GM21360 (cell line): ENCODE measurements at regions not wholly inside any gene's neighbourhood (a gene's known extent, or its start where the extent isn't known, plus 50 kb on each side); places are given as distances from the start of the nearest gene placed in this dataset.

ENCODE experiments used
- ATAC-seq: cut with Tn5 transposase; IDR thresholded peaks from one replicate; pipeline ENCODE4 v1.9.1; 2021; ENCODE audit warnings: mild to moderate bottlenecking, moderate library complexity; ENCODE audit not compliant: unreplicated experiment

DNA sequence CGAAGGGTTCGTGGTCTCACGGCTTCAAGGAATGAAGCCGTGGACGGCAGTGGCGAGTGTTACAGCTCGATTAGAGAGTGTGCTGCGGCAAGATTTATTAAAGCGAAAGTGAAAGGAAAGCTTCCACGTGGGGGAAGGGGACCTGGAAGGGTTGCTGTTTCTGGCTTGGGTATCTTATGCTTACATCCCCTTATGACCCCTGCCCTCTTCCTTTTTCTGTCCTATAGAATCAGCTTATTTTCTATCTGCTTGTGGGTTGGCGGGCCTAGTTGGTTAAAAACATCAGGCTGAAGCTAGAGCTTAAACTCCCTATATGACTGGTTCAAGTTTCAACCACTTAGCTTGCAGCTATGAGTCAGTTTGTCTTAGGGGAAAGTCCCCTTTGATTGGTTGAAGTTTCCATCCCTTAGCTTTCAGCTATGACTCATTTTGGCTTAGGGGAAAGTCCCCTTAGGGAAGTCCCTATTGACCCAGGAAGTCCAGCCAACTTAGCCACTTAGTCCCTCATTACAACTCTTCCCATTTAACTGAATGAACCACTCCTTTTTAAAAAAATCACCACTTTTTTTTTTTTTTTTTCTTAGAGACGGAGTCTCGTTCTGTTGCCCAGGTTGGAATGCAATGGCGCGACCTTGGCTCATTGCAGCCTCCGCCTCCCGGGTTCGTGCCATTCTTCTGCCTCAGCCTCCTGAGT, 1494.7 kb upstream of the TMEM132C start:
- ATAC-seq = peak; percentile 83

DNA sequence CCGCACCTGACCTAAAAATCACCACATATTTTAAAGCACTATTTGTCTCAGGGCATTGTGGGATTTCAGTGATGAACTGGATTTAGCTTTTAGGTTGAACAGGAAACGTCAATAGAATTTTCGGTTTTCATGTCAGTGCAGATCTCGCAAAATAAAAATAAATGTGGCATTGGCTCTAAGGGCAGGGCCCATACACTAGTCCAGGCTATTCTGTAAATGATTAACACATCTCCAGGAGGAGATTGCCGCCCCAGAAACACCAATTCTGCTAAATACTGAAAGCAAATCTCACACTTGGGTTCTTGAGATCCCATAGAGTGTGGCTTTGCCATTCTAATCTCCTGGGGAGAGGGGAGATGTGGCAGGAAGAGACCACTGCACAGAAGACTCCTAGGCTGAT, 1494.0 kb upstream of the TMEM132C start:
- no peak for ATAC-seq

DNA sequence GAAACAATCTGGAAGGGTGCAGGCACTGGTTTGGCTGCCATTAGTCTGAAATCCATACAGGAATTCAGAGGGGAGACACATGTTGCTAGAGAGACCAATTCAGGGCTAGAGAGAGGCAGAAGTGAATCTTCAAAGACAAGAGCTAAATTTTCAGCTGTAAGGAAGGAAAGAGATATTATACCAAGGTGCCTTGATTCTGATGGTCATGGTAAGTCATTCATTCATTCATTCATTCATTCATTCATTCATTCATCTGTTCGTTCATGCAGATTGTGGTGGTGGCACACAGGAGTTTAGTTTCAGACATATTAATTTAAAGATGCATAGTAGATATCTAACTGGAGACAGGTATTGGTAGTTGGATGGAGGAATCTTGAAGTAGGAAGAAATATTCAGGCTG, 1493.5 kb upstream of the TMEM132C start:
- no peak for ATAC-seq

DNA sequence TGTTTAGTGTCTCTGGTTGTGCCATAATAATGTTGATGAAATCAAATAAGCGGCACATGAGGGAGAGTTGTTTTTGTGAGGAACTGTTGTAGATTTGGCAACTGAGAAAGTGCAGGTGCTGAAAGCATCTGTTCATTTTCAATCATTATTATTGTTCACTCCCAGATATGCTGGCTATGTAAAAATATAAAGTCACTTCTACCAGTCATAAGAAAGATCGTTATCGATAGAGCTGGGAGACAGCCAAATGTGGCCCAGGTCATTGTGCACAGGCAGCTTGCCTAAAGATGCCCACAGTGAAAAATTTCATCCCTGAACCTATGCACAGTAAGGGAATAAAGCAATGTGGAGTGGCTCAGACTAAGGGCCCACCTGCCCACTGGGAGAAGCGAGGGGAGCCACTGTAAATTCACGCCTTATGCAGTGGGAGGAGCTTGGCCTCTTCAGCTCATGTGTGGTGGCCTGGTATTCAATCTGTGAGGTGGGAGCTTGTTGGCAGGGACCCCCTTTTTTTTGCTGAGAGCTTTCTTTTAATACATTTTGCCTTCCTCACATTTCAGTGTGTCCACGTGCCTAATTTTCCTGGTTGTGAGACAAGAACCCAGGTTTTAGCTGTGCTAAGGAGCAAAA, 1490.8 kb upstream of the TMEM132C start:
- no peak for ATAC-seq

DNA sequence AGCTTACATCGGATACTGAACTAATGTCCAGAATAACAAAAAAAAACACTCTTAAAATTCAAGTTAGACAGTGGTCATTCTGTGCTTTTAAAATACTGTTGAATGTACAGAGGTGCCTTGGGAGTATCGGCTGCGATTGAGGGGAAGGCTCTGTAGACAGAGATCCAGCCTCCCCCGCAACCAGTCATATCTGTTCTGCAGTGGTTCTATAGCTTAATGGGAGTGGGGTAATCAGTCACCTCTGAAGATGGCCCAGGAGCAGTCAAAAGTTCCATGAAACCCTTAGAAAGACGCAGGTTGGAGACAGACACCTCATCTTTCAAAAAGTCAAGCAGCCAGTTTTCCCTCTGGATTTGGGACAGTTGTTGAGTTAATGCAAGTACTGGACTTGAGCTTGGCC, 1486.6 kb upstream of the TMEM132C start:
- no peak for ATAC-seq

DNA sequence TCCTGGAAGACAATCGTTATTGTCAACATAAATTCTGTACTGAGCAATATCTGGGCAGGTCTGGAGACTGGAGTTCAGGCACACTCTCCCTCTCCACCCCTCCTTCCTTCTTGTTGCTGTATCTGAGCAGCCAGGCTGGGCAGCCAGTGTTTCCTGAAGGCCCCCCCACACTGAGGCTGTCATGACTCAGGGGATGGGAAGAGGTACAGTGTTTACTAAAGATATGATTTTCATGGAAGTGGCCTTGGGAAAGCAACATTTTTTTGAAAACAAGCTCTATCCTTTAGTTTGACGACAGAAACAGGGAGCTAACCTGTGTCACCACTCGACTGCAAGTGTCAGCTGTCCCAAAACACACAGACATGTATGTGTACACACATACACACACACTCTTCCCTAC, 1485.4 kb upstream of the TMEM132C start:
- no peak for ATAC-seq

DNA sequence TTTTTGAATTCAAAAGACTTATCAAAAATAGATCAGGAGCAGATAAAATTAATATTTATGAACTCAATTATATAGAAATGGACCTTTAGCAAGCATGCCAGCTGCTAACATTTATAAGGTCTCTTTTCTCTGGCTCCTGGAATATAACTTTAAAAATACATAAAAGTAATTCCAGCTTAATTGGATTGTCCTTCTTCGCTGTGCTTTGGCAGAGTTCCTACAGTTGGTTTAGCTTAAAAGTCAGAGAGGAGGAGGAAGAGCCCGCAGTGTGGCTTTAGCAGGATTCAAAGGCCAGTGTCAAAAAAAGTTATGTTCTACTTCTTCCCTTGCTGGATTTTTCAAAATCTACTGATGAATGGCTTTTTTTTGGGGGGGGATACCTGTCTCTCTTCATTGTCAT, 1484.9 kb upstream of the TMEM132C start:
- ATAC-seq = no peak

DNA sequence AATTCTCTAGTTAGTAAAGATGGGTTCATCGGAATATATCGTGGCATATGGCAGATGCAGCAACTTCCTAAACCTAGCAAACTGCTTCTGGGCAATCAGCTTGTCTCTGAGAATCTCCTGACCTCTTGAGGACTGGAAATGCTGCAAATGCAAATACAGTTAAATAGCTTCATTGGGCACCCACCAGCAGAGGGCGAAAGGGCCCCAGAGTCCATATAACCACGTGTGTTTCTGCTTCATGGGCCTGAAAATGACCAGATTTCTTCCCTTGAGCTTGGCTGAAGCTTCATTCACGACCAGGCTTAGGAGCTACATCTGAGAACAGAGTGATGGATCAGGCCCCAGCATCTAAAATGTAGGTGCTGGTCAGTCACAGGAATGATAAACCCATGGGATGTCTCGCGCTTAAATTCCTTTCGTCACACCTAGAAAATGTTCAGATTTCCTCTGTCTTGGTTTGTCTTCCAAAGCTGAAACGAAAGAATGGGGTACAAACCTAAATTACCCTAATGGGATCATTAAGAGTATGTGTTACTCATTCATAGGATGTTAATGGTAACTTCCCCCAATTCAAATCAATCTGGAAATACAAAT, 1482.5 kb upstream of the TMEM132C start:
- no peak for ATAC-seq

DNA sequence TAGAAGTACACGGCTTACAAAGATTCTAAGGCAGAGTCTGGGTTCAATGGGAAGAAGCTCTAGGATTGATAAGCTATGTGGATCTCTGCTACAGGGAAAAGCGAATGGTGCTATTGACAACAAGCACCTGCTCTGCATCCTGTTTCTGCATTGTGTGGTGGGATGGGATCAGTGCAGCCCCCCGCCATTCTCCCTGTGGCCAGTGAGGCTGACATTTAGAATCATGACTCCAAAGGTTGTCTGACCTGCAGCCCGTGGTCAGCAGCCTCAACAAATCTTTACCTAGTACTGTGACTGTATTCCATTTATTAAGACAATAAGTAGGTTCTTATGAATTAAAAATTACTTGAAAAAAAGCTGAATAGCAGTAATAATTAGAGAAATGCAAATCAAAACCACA, 1477.0 kb upstream of the TMEM132C start:
- no peak for ATAC-seq

DNA sequence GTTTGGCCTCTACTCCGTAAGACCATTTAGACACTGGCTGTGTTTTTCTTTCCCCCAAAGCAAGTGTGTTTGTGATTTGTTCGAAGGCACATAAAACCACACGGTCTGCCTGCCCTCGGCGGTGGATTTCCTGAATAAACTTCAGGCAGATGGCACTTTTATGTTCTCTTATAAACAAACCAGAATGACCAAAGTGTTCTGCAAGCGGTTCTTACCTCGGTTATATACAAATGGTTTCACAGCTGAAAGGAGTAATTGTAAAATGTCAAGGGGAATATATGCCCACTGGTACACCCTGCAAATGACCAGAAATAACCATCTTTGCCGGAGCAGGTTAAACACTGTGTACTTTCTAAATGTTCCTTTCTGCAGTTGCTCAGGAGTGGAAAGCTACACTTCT, 1475.8 kb upstream of the TMEM132C start:
- ATAC-seq = no peak

DNA sequence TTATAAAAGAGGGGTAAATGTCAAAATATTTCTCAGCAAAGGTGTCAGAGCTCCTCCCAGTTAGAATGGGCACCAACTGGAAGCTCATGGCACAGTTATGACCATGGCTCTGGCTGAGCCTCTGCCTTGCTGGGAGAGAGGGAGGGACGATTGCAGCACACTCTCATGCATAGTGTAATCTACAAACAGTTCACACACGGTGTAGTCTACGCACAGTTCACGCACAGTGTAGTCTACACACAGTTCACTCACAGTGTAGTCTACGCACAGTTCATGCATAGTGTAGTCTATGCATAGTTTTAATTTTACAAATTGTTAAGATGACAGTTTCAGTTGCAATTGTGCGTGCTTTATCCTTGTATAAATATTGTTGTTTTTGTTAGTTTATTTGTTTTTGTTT, 1474.6 kb upstream of the TMEM132C start:
- ATAC-seq = no peak

DNA sequence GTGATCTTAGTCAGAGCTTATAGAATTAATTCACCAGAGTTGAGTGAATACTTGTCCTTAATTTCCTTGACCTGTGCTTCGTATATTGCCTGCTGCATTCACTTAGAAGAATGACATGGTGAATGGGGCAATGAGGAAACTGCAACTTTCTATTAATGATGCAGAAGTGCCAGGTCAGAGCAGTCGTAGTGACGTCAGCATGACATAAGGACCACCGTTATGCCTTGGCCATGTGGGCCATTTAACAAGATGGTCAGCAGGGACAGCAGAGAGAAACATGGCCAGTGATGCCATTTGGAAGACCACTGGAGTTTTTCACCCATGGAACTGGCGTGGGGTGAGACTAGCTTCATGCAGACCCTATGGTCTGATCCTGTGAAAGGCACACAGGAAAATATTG, 1469.4 kb upstream of the TMEM132C start:
- no peak for ATAC-seq

DNA sequence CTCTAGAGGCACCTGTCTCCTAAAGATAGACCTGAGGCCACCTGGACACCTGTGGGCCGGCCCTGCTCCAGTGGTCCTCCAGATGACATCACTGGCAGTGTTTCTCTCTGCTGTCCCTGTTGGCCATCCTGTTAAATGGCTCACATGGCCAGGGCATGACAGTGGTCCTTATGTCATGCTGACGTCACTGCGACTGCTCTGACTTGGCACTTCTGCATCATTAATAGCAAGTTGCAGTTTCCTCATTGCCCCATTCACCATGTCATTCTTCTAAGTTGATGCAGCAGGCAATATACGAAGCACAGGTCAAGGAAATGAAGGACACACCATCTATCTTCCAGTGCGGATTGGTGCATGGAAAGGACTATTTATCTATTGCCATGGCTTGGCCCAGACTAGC, 1468.5 kb upstream of the TMEM132C start:
- ATAC-seq = no peak

DNA sequence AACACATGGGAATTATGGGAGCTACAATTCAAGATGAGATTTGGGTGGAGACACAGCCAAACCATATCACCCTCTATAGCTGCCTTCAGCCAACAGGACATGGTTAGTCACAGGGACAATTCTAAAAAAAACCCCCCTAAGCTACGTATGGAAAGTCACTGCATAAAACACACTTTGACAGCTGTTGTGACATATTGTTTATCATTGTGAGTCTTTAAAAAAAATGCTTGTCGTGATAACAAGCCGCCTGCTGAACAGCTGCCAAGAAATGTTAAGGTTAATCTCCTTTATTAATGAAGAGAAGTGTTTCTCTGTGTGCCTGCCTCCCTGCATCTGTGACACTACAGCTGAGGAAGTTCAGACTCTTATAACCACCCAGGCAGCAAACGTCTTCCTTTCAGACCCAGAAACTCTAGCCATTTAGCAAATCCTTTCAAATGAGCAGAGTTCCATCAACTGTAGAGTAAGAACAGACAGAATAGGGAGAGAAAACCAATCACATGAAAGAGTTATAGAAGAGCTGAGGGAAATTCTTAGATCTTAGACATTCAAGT, 1459.6 kb upstream of the TMEM132C start:
- no peak for ATAC-seq

DNA sequence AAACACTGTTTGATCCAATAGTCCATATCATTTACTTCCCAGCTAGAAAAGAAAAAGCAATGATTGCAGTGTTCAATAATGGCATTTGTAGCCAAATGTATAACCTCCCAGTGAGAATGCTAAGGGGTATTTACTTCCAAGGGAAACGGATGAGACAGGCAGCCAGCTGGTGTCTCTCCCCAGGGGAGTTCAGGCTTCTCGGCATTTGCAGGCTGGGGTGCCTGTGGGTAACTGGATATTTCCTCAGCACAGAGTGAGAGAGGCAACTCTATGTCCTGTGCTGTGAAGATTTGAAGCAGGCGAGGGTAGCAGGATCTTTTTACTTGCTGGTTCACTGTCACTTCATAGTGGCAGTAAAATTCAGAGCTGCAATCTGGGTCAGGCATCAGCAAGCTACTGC, 1455.6 kb upstream of the TMEM132C start:
- no peak for ATAC-seq

DNA sequence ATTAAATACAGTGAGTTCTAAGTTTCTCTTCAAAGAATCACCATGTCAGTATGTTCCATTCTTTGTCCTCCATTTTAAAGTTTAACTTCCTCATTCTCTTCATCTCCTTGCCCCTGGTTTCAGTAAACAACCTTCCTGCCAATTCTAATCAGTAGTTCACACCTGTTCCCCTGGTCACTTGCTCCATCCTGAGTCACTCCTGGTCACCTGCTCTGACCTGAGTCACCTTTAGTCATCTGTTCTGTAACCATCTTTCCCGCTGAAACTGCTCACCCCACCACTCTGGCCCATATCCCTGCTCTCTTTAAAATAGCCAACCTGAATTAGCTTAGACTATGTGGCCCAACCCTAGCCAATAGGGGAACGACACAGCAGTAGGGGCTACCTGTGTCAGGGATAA, 1447.4 kb upstream of the TMEM132C start:
- ATAC-seq = no peak

DNA sequence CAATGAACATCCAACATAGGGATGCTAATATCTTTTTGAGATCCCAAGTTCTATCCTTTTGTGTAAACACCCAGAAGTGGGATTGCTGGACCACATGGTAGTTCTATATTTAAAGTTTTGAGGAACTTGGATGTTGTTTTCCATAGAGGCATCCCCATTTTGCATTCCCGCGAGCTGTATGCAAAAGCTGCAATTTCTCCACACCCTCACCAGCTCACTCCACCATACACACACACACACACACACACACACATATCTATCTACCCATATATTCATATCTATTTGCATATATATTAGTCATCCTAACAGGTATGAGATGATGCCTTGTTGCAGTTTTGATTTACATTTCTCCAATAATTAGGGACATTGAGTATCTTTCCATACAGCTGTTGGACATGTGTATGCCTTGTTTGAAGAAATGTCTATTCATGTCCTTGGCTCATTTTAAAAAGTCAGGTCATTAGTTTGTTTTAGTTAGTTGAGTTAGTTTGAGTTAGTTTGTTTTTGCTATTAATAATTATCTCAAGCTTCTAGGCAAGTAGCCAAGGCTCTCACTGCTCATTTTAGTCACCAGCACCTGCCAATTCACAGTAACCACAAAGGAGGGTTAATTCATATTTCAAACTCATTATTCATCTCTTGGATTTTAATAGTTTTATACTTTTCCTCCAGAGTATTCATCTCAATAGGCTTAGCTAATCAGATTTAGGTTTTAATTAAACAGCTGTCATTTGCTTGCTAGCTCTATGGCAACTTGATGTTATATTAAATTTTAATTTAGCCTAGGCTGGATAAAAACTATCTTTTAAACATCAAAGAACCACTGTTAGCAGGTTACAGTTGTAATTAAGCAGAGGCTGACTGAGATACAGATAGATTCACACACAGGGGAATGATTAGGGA, 1435.9 kb upstream of the TMEM132C start:
- ATAC-seq = no peak

DNA sequence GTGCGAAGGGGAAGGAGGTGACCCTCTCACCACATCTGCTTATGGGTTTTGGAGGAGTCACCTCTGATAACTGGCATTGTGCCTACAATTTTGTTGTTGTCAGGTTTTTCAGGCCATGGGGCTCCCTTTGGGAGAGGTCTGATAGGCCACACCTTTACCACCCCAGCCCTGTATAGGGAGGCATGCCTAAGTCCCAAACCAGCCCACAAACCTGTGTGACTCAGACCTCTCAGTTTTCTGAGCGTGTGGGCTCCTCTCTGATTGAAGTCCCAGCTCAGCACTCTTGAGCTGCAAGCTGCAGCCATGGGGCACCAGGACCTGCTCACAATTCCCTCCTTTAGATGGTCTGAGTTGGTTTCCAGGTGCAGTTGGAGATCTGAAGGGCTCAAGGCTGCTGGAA, 1429.3 kb upstream of the TMEM132C start:
- no peak for ATAC-seq

DNA sequence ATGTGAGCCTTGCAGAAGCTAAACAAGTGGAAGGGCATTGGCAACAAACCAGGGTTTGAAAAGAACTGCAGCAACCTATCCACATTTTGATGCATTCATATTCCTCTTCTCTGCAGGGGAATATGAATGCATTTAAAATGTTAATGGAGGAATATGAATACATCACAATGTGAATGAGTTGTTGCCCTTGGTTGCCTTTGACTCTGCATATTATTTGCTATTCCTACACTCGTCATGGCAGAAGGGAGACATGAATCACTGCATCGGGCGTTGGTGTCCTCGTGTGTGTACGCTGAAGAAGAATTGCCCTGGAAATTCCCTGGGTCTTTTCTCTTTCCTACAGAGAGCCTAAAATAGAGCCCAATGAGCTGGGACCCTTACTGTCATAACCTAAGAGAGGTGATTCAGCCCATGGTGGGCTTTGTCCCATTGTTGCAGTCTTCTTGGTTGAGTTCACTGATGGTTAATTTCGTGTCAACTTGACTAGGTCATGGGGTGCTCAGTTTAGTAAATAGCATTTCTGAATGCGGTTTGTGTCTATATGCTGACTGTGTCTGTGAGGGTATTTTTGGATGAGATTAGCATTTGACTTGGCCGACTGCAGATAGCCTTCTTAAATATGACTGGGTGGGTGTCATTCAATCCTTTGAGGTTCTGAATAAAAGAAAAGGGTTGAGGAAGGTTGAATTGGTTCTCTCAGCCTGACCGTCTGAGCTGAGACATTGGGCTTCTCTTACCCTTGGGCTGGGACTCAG, 1422.9 kb upstream of the TMEM132C start:
- ATAC-seq = no peak

DNA sequence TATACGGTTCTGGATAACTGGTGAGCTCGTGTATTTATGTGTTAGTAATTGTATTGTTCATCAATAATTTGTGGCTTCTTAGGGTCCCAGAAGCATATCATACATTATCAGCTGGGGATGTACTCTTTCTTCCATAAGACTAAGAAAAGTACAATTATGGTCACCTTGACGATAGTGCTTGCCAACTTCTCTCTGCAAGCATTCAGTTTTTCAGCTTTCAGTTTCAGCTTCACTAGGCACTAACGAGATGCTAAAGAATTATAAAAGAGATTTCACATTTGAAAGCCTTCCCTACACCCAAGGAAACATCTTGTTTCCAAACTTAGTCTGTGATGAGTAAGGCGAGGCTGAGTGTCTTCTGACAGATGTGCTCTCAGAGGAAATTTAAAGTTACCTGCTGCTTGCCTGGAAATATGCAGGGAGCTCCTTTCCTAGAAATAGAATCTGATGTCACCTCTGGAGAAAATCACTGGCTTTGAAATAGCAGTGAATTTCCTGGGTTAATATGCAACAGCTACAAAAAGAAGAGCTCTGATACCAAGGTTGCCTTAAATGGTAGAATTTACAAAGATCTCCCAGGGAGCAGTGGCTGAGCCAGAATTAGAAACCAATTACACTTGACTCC, 1419.9 kb upstream of the TMEM132C start:
- no peak for ATAC-seq
